HepG2 (cell line): ENCODE measurements at regions not wholly inside any gene's neighbourhood (a gene's known extent, or its start where the extent isn't known, plus 50 kb on each side); places are given as distances from the start of the nearest gene placed in this dataset.
A peak's percentile ranks its signal among the peaks of the same experiment; 100 is the strongest.

Experiments
- CENPT ChIP-seq: sonication (generic); formaldehyde crosslinking; IDR thresholded peaks from 2 replicates; pipeline ENCODE4 v1.8.0; 2022; ENCODE audit warnings: low read depth, mild to moderate bottlenecking, moderate library complexity, missing genetic modification reagents
- EHMT2 ChIP-seq: fragments of 200-600 bp; sonication (generic); IDR thresholded peaks from 2 replicates; pipeline ENCODE4 v1.7.0; 2017; ENCODE audit warnings: antibody characterized with exemption, low read depth, low read length, borderline replicate concordance
- GATAD2A ChIP-seq: IDR thresholded peaks from 2 replicates; pipeline ENCODE4 v1.6.1; 2016
- GPBP1L1 ChIP-seq: sonication (generic); formaldehyde crosslinking; IDR thresholded peaks from 2 replicates; pipeline ENCODE4 v1.5.0; 2020; ENCODE audit warnings: mild to moderate bottlenecking, missing genetic modification reagents
- HMGA1 ChIP-seq: sonication (generic); formaldehyde crosslinking; conservative IDR thresholded peaks from 2 replicates; pipeline ENCODE4 v1.4.0; 2020; ENCODE audit warnings: missing genetic modification reagents
- KLF15 ChIP-seq: sonication (generic); formaldehyde crosslinking; IDR thresholded peaks from 2 replicates; pipeline ENCODE4 v1.8.1; 2023; ENCODE audit warnings: borderline replicate concordance, mild to moderate bottlenecking, inconsistent platforms, missing genetic modification reagents, mixed read lengths
- KLF16 ChIP-seq, 2 experiments: sonication (generic) in 1 of 2; formaldehyde crosslinking in 1 of 2; IDR thresholded peaks; 2 replicates each; pipeline versions ENCODE4 v1.6.1 to v1.8.0; 2016 to 2023; ENCODE audit warnings: missing genetic modification reagents in 2 of 2, missing compliant biosample characterization in 1 of 2
- KMT2B ChIP-seq: IDR thresholded peaks from 2 replicates; pipeline ENCODE4 v1.6.1; 2016; ENCODE audit warnings: missing genetic modification reagents, missing compliant biosample characterization
- MNT ChIP-seq: fragments of 450-650 bp; IDR thresholded peaks from 2 replicates; pipeline ENCODE4 v1.6.1; 2016
- NCOR1 ChIP-seq: fragments of 200-600 bp; sonication (generic); IDR thresholded peaks from 2 replicates; pipeline ENCODE4 v1.7.0; 2017; ENCODE audit warnings: antibody characterized with exemption, low read length, borderline replicate concordance
- RFXAP ChIP-seq: sonication (generic); formaldehyde crosslinking; IDR thresholded peaks from 2 replicates; pipeline ENCODE4 v1.4.0; 2020; ENCODE audit warnings: missing genetic modification reagents, borderline replicate concordance
- SIN3B ChIP-seq: fragments of 150-350 bp; IDR thresholded peaks from 2 replicates; pipeline ENCODE4 v1.6.1; 2014; ENCODE audit warnings: low read length
- SMC3 ChIP-seq: IDR thresholded peaks from 2 replicates; pipeline ENCODE4 v1.6.1; 2011; ENCODE audit warnings: low read length, improper control_type of control experiment
- SOX13 ChIP-seq, 3 experiments: fragments of 450-650 bp in 1 of 3; sonication (generic) in 1 of 3; formaldehyde crosslinking in 1 of 3; IDR thresholded peaks in 2 of 3; conservative IDR thresholded peaks in 1 of 3; 2 replicates each; pipeline versions ENCODE4 v1.5.0 to v1.6.1; 2016 to 2020; ENCODE audit warnings: antibody characterized with exemption in 1 of 3, mild to moderate bottlenecking in 1 of 3, missing compliant biosample characterization in 1 of 3, missing genetic modification reagents in 1 of 3, moderate library complexity in 1 of 3
- TCF12 ChIP-seq, 2 experiments: fragments of 450-650 bp in 1 of 2; sonication (generic) in 1 of 2; formaldehyde crosslinking in 1 of 2; IDR thresholded peaks; 2 replicates each; pipeline versions ENCODE4 v1.6.1 to v1.8.0; 2017 to 2022; ENCODE audit warnings: antibody characterized with exemption in 1 of 2, mild to moderate bottlenecking in 1 of 2, missing genetic modification reagents in 1 of 2, moderate library complexity in 1 of 2
- YEATS4 ChIP-seq: sonication (generic); formaldehyde crosslinking; IDR thresholded peaks from 2 replicates; pipeline ENCODE4 v1.4.0; 2020; ENCODE audit warnings: missing genetic modification reagents, borderline replicate concordance
- ZNF547 ChIP-seq: sonication (generic); formaldehyde crosslinking; IDR thresholded peaks from 2 replicates; pipeline ENCODE4 v1.5.1; 2020; ENCODE audit warnings: mild to moderate bottlenecking, missing genetic modification reagents
- ZNF572 ChIP-seq: sonication (generic); formaldehyde crosslinking; IDR thresholded peaks from 2 replicates; pipeline ENCODE4 v1.5.1; 2020; ENCODE audit warnings: mild to moderate bottlenecking, missing genetic modification reagents
- ZNF589 ChIP-seq: sonication (generic); formaldehyde crosslinking; conservative IDR thresholded peaks from 2 replicates; pipeline ENCODE4 v1.8.0; 2022; ENCODE audit warnings: mild to moderate bottlenecking, moderate library complexity, missing genetic modification reagents
- ZNF605 ChIP-seq: sonication (generic); formaldehyde crosslinking; IDR thresholded peaks from 2 replicates; pipeline ENCODE4 v1.8.0; 2022; ENCODE audit warnings: mild to moderate bottlenecking, missing genetic modification reagents
- ZNF691 ChIP-seq: sonication (generic); formaldehyde crosslinking; IDR thresholded peaks from 2 replicates; pipeline ENCODE4 v1.4.0; 2020; ENCODE audit warnings: missing genetic modification reagents, low read depth, mild to moderate bottlenecking, borderline replicate concordance
- ZNF768 ChIP-seq: sonication (generic); formaldehyde crosslinking; IDR thresholded peaks from 2 replicates; pipeline ENCODE4 v1.4.0; 2020; ENCODE audit warnings: missing genetic modification reagents
- TF ChIP-seq, protein P1 (sequence below): sonication (generic); formaldehyde crosslinking; IDR thresholded peaks from 2 replicates; pipeline ENCODE4 v1.8.1; 2023; ENCODE audit warnings: mild to moderate bottlenecking, moderate library complexity, missing genetic modification reagents
- TF ChIP-seq, protein P2 (sequence below): sonication (generic); formaldehyde crosslinking; IDR thresholded peaks from 2 replicates; pipeline ENCODE4 v1.4.0; 2020; ENCODE audit warnings: missing genetic modification reagents

GRCh38 chr10:44259090-44259874 lies 125.6 kb downstream of the CXCL12 start (continued):
- TF ChIP-seq RFXAP (CRISPR knock-in tag) (0 out of 2 replicates have a peak, but pooled peaks have one; percentile 85), GATAD2A (peak; percentile 96), YEATS4 (CRISPR knock-in tag) (peak; percentile 88; the same call in 1 of the 2 replicates), ZNF691 (CRISPR knock-in tag) (peak; percentile 94), ZNF589 (CRISPR knock-in tag) (no peak), EHMT2 (peak; percentile 55; the same call in 1 of the 2 replicates), GPBP1L1 (CRISPR knock-in tag) (no peak), KLF15 (CRISPR knock-in tag) (no peak), ZNF572 (no peak), MNT (no peak), ZNF605 (CRISPR knock-in tag) (peak; percentile 97), ZNF547 (CRISPR knock-in tag) (peak; percentile 68; the same call in 1 of the 2 replicates), SOX13 (IDR thresholded peaks at IDR 0.05) (peak; percentile 68; the same call in 1 of the 2 replicates), SOX13 (CRISPR knock-in tag; conservative IDR thresholded peaks at IDR 0.05 in 1 of 2, IDR thresholded peaks at IDR 0.05 in 1 of 2) (peak in 1 of 2 experiments; percentile 93; a peak in 2 of 4 replicates), HMGA1 (CRISPR knock-in tag) (no peak), NCOR1 (peak; percentile 97), KLF16 (CRISPR knock-in tag; IDR thresholded peaks at IDR 0.05) (peak in 1 of 2 experiments; percentile 87; a peak in 2 of 4 replicates), KMT2B (CRISPR knock-in tag) (peak; percentile 59; the same call in 1 of the 2 replicates), SIN3B (no peak), CENPT (CRISPR knock-in tag) (no peak), TCF12 (IDR thresholded peaks at IDR 0.05) (no peak), TCF12 (CRISPR knock-in tag; IDR thresholded peaks at IDR 0.05) (peak; percentile 89; the same call in 1 of the 2 replicates), SMC3 (peak; percentile 34; the same call in 1 of the 2 replicates), ZNF768 (CRISPR knock-in tag) (peak; percentile 18; the same call in 1 of the 2 replicates)
- TF ChIP-seq, protein P1, sequence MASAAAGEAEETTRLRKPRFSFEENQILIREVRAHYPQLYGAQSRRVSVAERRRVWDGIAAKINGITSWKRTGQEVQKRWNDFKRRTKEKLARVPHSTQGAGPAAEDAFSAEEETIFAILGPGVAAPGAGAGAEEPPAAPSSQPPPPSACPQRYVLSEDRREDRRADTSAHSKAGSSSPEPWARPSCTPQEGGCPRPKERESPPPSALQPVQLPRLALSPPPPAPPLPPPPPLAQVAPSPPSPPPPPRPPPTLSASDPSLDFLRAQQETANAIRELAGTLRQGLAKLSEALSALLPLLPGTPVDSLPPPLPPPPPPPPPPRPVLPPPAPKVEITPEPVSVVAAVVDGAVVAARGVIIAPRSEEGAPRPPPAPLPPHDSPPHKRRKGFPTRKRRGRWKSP: peak; percentile 86; the same call in 1 of the 2 replicates
- TF ChIP-seq, protein P2, sequence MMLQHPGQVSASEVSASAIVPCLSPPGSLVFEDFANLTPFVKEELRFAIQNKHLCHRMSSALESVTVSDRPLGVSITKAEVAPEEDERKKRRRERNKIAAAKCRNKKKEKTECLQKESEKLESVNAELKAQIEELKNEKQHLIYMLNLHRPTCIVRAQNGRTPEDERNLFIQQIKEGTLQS: no peak; the same call in 1 of the 2 replicates
